ENCODE measurements at regions not wholly inside any gene's neighbourhood (a gene's known extent, or its start where the extent isn't known, plus 50 kb on each side); places are given as distances from the start of the nearest gene placed in this dataset.
A peak's percentile ranks its signal among the peaks of the same experiment; 100 is the strongest.

- TF ChIP-seq CTCF (IDR thresholded peaks at IDR 0.05; ENCODE audit: low read depth, low read length) = no peak
Observed at GRCh38 chr1:96346719-96347118, 374.9 kb upstream of the PTBP2 start.

GRCh38 chr1:96349896-96350295, 371.7 kb upstream of the PTBP2 start:
- TF ChIP-seq CTCF (IDR thresholded peaks at IDR 0.05; ENCODE audit: low read depth, low read length) = no peak

More at GRCh38 chr1:96346719-96347118, 374.9 kb upstream of the PTBP2 start:
- H3K4me3 ChIP-seq (ENCODE audit: low read depth, low read length) = no peak overlapping the region

GRCh38 chr1:96352733-96353132, 368.9 kb upstream of the PTBP2 start:
- no peak for TF ChIP-seq CTCF (IDR thresholded peaks at IDR 0.05; ENCODE audit: low read depth, low read length)
- H3K4me3 ChIP-seq (ENCODE audit: low read depth, low read length) = no peak overlapping the region

More at GRCh38 chr1:96349896-96350295, 371.7 kb upstream of the PTBP2 start:
- H3K4me3 ChIP-seq (ENCODE audit: low read depth, low read length) = no peak overlapping the region

- no peak overlapping the region for H3K4me3 ChIP-seq (ENCODE audit: low read depth, low read length)
- TF ChIP-seq CTCF (IDR thresholded peaks at IDR 0.05; ENCODE audit: low read depth, low read length) = no peak
Observed at GRCh38 chr1:96355521-96355920, 366.1 kb upstream of the PTBP2 start.

- no peak for TF ChIP-seq CTCF (IDR thresholded peaks at IDR 0.05; ENCODE audit: low read depth, low read length)
- no peak overlapping the region for H3K4me3 ChIP-seq (ENCODE audit: low read depth, low read length)
Observed at GRCh38 chr1:96355961-96356360, 365.6 kb upstream of the PTBP2 start.

- no peak overlapping the region for H3K4me3 ChIP-seq (ENCODE audit: low read depth, low read length)
- no peak for TF ChIP-seq CTCF (IDR thresholded peaks at IDR 0.05; ENCODE audit: low read depth, low read length)
Observed at GRCh38 chr1:96357141-96357765, 364.3 kb upstream of the PTBP2 start.

- peak; percentile 13; the same call in 1 of the 2 replicates for TF ChIP-seq CTCF (IDR thresholded peaks at IDR 0.05; ENCODE audit: low read depth, low read length)
Observed at GRCh38 chr1:96358057-96358456, 363.5 kb upstream of the PTBP2 start.

More at GRCh38 chr1:96358057-96358456, 363.5 kb upstream of the PTBP2 start:
- no peak overlapping the region for H3K4me3 ChIP-seq (ENCODE audit: low read depth, low read length)
